GM10266 (cell line): ENCODE measurements at regions not wholly inside any gene's neighbourhood (a gene's known extent, or its start where the extent isn't known, plus 50 kb on each side); places are given as distances from the start of the nearest gene placed in this dataset.

ENCODE experiments used
- DNase-seq: peaks from one replicate; pipeline ENCODE4 v3.0.0; 2012; ENCODE audit errors: extremely low spot score
- TF ChIP-seq, protein P1 (sequence below): IDR thresholded peaks from 2 replicates; pipeline ENCODE4 v1.5.1; 2012; ENCODE audit warnings: mild to moderate bottlenecking, low read depth; ENCODE audit not compliant: control insufficient read depth, insufficient read depth; ENCODE audit errors: missing control alignments

DNA sequence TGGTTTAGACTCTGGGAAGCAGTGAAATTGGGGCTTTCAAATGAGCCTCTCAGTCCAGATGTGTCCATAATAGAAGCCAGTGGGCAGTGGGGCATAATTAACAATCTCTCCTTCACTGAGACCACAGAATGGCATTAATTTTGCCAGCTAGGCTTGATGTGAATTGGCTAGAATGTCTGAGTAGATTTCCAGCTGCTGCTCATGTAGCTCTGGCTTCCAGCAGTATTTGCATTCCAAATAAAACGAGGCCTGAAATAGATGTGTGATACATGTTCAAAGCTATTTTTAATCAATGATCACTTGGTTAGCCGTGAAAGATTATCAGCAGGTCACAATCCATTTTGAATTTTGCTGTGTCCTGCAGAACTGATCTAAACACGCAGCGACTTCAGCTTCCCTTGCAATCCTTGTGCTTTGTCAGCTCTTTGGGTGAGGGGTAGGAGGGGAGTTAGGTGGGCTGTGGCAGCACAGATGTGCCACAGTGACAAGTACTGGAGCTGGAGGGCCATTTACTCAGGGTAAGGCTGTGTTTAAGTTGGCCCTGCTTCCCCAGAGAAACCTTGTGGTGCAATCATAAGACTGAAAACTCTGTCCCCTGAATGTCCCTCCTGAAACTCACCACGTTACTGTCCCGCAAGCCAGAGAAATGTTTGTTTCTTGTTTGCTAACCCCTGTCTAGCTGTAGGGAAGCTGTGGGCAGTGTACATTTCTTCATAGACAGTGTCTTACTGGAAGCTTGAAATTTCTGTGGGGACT is 56.9 kb upstream of the TMEM178A start:
- TF ChIP-seq, protein P1, sequence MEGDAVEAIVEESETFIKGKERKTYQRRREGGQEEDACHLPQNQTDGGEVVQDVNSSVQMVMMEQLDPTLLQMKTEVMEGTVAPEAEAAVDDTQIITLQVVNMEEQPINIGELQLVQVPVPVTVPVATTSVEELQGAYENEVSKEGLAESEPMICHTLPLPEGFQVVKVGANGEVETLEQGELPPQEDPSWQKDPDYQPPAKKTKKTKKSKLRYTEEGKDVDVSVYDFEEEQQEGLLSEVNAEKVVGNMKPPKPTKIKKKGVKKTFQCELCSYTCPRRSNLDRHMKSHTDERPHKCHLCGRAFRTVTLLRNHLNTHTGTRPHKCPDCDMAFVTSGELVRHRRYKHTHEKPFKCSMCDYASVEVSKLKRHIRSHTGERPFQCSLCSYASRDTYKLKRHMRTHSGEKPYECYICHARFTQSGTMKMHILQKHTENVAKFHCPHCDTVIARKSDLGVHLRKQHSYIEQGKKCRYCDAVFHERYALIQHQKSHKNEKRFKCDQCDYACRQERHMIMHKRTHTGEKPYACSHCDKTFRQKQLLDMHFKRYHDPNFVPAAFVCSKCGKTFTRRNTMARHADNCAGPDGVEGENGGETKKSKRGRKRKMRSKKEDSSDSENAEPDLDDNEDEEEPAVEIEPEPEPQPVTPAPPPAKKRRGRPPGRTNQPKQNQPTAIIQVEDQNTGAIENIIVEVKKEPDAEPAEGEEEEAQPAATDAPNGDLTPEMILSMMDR: no peak

DNA sequence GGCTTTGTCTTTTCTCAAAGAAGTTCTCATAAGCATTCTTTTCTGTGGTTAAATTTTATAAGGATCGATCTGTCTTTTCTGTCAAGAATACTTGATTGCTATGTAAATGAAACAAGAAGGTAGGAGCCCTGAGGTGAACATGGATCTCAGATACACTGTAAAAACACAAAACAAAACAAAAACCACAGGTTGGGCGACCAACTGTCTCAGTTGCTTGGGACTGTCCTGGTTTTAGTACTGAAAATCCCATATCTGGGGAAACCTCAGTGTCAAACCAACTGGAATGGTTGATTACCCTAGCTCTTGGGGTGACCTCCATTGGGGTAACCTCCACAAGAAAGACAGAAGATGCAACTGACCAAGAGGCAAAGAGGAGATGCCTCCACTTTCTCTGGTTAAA is 55.8 kb upstream of the TMEM178A start:
- DNase-seq: no peak
- TF ChIP-seq, protein P1: no peak

More for the DNA sequence above, 56.9 kb upstream of the TMEM178A start:
- no peak for DNase-seq

DNA sequence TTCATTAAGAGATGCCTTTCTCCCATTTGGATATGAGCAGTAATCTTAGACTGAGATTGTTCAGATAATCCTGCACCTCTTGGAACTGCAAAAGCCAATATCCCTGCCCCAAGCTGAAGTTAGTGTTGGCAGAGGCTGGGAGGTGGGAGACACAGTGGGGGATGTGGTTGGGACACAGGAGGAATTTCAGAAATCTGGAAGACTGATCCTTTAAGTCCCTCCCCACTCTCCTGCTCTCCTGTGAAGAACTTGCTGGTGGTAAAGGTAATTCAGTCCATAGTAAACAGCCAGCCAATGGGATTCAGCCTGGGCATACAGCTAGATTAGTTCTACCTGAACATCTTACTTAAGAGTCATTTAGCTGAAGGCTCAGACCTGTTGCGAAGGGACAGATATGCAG is 50.0 kb upstream of the TMEM178A start:
- TF ChIP-seq, protein P1: no peak
- DNase-seq: no peak
